ENCODE measurements at regions not wholly inside any gene's neighbourhood (a gene's known extent, or its start where the extent isn't known, plus 50 kb on each side); places are given as distances from the start of the nearest gene placed in this dataset.

GRCh38 chr5:17354265-17354664, 136.8 kb downstream of the BASP1 start:
- no peak for TF ChIP-seq MXI1 (conservative IDR thresholded peaks at IDR 0.05; ENCODE audit: poor library complexity, severe bottlenecking)
- no peak for TF ChIP-seq TAF1 (IDR thresholded peaks at IDR 0.05; ENCODE audit: low read depth)
- no peak for TF ChIP-seq RAD21 (conservative IDR thresholded peaks at IDR 0.05)
- TF ChIP-seq EP300 (conservative IDR thresholded peaks at IDR 0.05; ENCODE audit: poor library complexity, severe bottlenecking): no peak
- TF ChIP-seq EZH2 (IDR thresholded peaks at IDR 0.05; ENCODE audit: borderline replicate concordance, insufficient read depth, low read length, poor library complexity, severe bottlenecking): no peak
- no peak for TF ChIP-seq POLR2AphosphoS5 (IDR thresholded peaks at IDR 0.05)
- TF ChIP-seq CTCF (IDR thresholded peaks at IDR 0.05; ENCODE audit: poor library complexity, severe bottlenecking): no peak
- no peak for TF ChIP-seq SMC3 (conservative IDR thresholded peaks at IDR 0.05; ENCODE audit: poor library complexity)
- no peak for TF ChIP-seq REST (IDR thresholded peaks at IDR 0.05; ENCODE audit: borderline replicate concordance)
- Histone ChIP-seq H2AFZ (ENCODE audit: low read depth, low read length) (no peak overlapping the region), H3K9ac (ENCODE audit: low read length) (no peak overlapping the region), H3K9me3 (ENCODE audit: low read length) (no peaks in the 10 kb centered on the region), H4K20me1 (ENCODE audit: insufficient read depth) (no peaks in the 10 kb centered on the region), H3K9me2 (ENCODE audit: insufficient read depth, low read length) (no peaks in the 10 kb centered on the region), H3K36me3 (ENCODE audit: insufficient read depth, low read length) (no peaks in the 10 kb centered on the region), H3K4me2 (ENCODE audit: low read length) (no peak overlapping the region), H3K79me2 (replicated peaks; ENCODE audit: insufficient read depth, low read length) (no peaks in the 10 kb centered on the region), H3F3A (ENCODE audit: insufficient read depth, low read length, poor library complexity, severe bottlenecking) (no peaks in the 10 kb centered on the region), H3K27me3 (ENCODE audit: insufficient read depth, low read depth, low read length) (no peaks in the 10 kb centered on the region), H3K4me3 (ENCODE audit: low read length) (no peak overlapping the region), H3K27ac (ENCODE audit: low read length) (no peak overlapping the region)

GRCh38 chr5:17355586-17356346, 138.3 kb downstream of the BASP1 start:
- H3K27me3 ChIP-seq (ENCODE audit: insufficient read depth, low read depth, low read length): no peaks in the 10 kb centered on the region
- no peaks in the 10 kb centered on the region for H3F3A ChIP-seq (ENCODE audit: insufficient read depth, low read length, poor library complexity, severe bottlenecking)
- TF ChIP-seq SMC3 (conservative IDR thresholded peaks at IDR 0.05; ENCODE audit: poor library complexity): no peak
- TF ChIP-seq MXI1 (conservative IDR thresholded peaks at IDR 0.05; ENCODE audit: poor library complexity, severe bottlenecking): no peak
- TF ChIP-seq REST (IDR thresholded peaks at IDR 0.05; ENCODE audit: borderline replicate concordance): no peak
- no peak for TF ChIP-seq EP300 (conservative IDR thresholded peaks at IDR 0.05; ENCODE audit: poor library complexity, severe bottlenecking)
- TF ChIP-seq EZH2 (IDR thresholded peaks at IDR 0.05; ENCODE audit: borderline replicate concordance, insufficient read depth, low read length, poor library complexity, severe bottlenecking): no peak
- no peak for TF ChIP-seq TAF1 (IDR thresholded peaks at IDR 0.05; ENCODE audit: low read depth)
- TF ChIP-seq POLR2AphosphoS5 (IDR thresholded peaks at IDR 0.05): no peak
- TF ChIP-seq RAD21 (conservative IDR thresholded peaks at IDR 0.05): no peak
- TF ChIP-seq CTCF (IDR thresholded peaks at IDR 0.05; ENCODE audit: poor library complexity, severe bottlenecking): no peak
- H3K9ac ChIP-seq (ENCODE audit: low read length): no peak overlapping the region
- no peak overlapping the region for H3K27ac ChIP-seq (ENCODE audit: low read length)
- H3K4me2 ChIP-seq (ENCODE audit: low read length): no peak overlapping the region
- H3K4me3 ChIP-seq (ENCODE audit: low read length): no peak overlapping the region
- no peaks in the 10 kb centered on the region for H3K9me3 ChIP-seq (ENCODE audit: low read length)
- H3K9me2 ChIP-seq (ENCODE audit: insufficient read depth, low read length): no peaks in the 10 kb centered on the region
- no peaks in the 10 kb centered on the region for H3K79me2 ChIP-seq (replicated peaks; ENCODE audit: insufficient read depth, low read length)
- no peaks in the 10 kb centered on the region for H4K20me1 ChIP-seq (ENCODE audit: insufficient read depth)
- H3K36me3 ChIP-seq (ENCODE audit: insufficient read depth, low read length): no peaks in the 10 kb centered on the region
- no peak overlapping the region for H2AFZ ChIP-seq (ENCODE audit: low read depth, low read length)

Data from neural cell (in vitro differentiated cells).